ENCODE measurements at regions not wholly inside any gene's neighbourhood (a gene's known extent, or its start where the extent isn't known, plus 50 kb on each side); places are given as distances from the start of the nearest gene placed in this dataset.
"Not testable (repeated sequence)": the region's sequence is repeated elsewhere in the genome, so short reads cannot be mapped to it uniquely, and the experiment has no call there.

- intact Hi-C loops (cut with micrococcal nuclease): no loop called here
Measured at GRCh38 chr13:69280399-69280798, 827.2 kb upstream of the ATXN8OS start.

GRCh38 chr13:69279213-69279612, 828.4 kb upstream of the ATXN8OS start:
- intact Hi-C loops (cut with micrococcal nuclease): no loop called here

GRCh38 chr13:69274231-69274630, 833.4 kb upstream of the ATXN8OS start:
- intact Hi-C loops (cut with micrococcal nuclease): no loop called here

GRCh38 chr13:69264362-69265334, 843.0 kb upstream of the ATXN8OS start:
- intact Hi-C loops (cut with micrococcal nuclease): no loop called here

- intact Hi-C loops (cut with micrococcal nuclease): no loop called here
Measured at GRCh38 chr13:69243366-69243765, 864.3 kb upstream of the ATXN8OS start.

GRCh38 chr13:69234171-69234570, 873.5 kb upstream of the ATXN8OS start:
- intact Hi-C loops (cut with micrococcal nuclease): no loop called here

GRCh38 chr13:69226427-69226826, 881.2 kb upstream of the ATXN8OS start:
- intact Hi-C loops (cut with micrococcal nuclease): no loop called here

GRCh38 chr13:69221633-69222498, 885.8 kb upstream of the ATXN8OS start:
- intact Hi-C loops (cut with micrococcal nuclease): not testable (repeated sequence)

- intact Hi-C loops (cut with micrococcal nuclease): no loop called here
Measured at GRCh38 chr13:69213396-69213795, 894.2 kb upstream of the ATXN8OS start.

- intact Hi-C loops (cut with micrococcal nuclease): no loop called here
Measured at GRCh38 chr13:69204620-69205019, 903.0 kb upstream of the ATXN8OS start.

GRCh38 chr13:69202996-69203395, 904.6 kb upstream of the ATXN8OS start:
- intact Hi-C loops (cut with micrococcal nuclease): no loop called here

GRCh38 chr13:69199664-69200063, 908.0 kb upstream of the ATXN8OS start:
- intact Hi-C loops (cut with micrococcal nuclease): no loop called here

GRCh38 chr13:69198706-69199105, 908.9 kb upstream of the ATXN8OS start:
- intact Hi-C loops (cut with micrococcal nuclease): no loop called here

GRCh38 chr13:69194130-69194529, 913.5 kb upstream of the ATXN8OS start:
- intact Hi-C loops (cut with micrococcal nuclease): no loop called here

GRCh38 chr13:69180034-69180433, 927.6 kb upstream of the ATXN8OS start:
- intact Hi-C loops (cut with micrococcal nuclease): no loop called here

GRCh38 chr13:69178000-69178399, 929.6 kb upstream of the ATXN8OS start:
- intact Hi-C loops (cut with micrococcal nuclease): loop anchor here (2.0 kb wide), 1 partner anchor 23 kb away; no protein-coding TSS in a partner anchor

GRCh38 chr13:69168436-69168835, 939.2 kb upstream of the ATXN8OS start:
- intact Hi-C loops (cut with micrococcal nuclease): no loop called here

- intact Hi-C loops (cut with micrococcal nuclease): loop anchor here (2.0 kb wide), 1 partner anchor 22 kb away; no protein-coding TSS in a partner anchor
Measured at GRCh38 chr13:69155136-69155535, 952.5 kb upstream of the ATXN8OS start.

GRCh38 chr13:69142101-69142500, 965.5 kb upstream of the ATXN8OS start:
- intact Hi-C loops (cut with micrococcal nuclease): no loop called here

- intact Hi-C loops (cut with micrococcal nuclease): no loop called here
Measured at GRCh38 chr13:69124996-69125395, 982.6 kb upstream of the ATXN8OS start.

- intact Hi-C loops (cut with micrococcal nuclease): no loop called here
Measured at GRCh38 chr13:69109891-69110525, 997.6 kb upstream of the ATXN8OS start.
